HS-27A (cell line): ENCODE measurements at regions not wholly inside any gene's neighbourhood (a gene's known extent, or its start where the extent isn't known, plus 50 kb on each side); places are given as distances from the start of the nearest gene placed in this dataset.

Experiments used
- DNase-seq: peaks from one replicate; pipeline ENCODE4 v3.0.0-alpha.2; 2012; ENCODE audit warnings: low read depth, missing footprints

DNA sequence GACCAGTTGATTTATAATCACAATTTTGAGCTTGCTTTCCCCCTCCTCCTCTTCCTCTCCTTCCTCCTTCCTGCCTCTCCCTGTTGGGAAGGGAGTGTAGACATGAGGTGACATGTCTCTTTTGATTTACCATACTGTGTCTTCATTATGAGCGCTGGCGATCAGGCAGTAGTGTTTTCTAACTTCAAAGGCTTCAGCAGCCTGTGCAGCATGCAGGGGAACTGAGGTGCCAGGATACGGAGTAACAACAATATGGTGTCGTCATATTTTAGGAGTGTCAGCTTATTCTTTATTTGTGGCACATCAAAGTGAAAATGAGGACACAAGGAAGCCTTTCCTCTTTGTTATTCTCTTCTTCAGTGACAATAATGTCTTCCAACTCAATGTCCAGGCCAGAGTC, 864.2 kb downstream of the SLC4A3 start:
- no peak for DNase-seq

DNA sequence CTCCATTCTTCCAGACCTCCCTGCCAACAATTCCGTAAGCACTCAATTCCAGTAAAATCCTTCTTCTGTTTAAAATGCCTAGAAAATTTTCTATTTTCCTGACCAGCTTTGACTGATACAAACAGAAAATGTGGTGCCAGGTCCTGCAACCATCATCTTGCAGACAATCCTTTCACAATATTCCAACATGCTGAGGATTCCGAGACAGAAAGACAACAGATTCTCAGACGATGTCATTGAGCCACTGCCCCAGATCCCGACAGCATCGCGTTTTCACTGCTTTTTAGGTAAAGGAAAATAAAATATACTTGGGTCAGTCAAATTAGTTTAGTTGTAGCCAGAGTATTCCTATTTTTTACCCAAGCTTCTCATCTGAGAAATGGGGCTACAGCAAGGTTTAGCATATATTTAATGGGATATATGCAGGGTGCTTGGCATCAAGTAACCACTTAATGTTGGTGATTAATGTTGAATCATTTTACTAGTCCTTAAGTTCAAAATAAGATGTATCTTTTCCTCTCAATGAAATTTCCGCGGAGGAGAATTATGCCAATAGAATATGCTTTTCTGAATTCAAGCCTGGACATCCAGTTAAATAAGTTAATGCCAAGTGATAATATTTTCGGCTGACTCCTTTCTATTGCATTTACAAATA, 866.6 kb downstream of the SLC4A3 start:
- no peak for DNase-seq

GRCh38 chr2:220496513-220496912, 869.1 kb downstream of the SLC4A3 start:
- no peak for DNase-seq

GRCh38 chr2:220499225-220499624, 871.8 kb downstream of the SLC4A3 start:
- DNase-seq = peak; percentile 29

DNA sequence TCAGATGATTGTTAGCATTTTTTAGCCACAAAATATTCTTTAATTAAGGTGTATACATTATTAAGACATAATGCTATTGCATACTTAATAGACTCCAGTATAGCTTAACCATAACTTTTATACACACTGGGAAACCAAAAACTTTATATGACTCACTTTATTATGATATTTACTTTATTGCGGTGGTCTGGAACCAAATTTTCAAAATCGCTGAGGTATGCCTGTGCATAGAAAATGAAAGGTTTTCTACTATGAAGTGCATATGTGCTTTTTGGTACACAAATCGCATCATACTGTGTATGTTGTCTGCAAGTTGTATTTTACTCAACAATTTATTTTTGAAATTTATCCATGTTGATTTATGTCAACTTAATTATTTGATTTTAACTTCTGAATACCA, 875.1 kb downstream of the SLC4A3 start:
- no peak for DNase-seq

GRCh38 chr2:220503431-220503830, 876.0 kb downstream of the SLC4A3 start:
- DNase-seq = no peak

DNA sequence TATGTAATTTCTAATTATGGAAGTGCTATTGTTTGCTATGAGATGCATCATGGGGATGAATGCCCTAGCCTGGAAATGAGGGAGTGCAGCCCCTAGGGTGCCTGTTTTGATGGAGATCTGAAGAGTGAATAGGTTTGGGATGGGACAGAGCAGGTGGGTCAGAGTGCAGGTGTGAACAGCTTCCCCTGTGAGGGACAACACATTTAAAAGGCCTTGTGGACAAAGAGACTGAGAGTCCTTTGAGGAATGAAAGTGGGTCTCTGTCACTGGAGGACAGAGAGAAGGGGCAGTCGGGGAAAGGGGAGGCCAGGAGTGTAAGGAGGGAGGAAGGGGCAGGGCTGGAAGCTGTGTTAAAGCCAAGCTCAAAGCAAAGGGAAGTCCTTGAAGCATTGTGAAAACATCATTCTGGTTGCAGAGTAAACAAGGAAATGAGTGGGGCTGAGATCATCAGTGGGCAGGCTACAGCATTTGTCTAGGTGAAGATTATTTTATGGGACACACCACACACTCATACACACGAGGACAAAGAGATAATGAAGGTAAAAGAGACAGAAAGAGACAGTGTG, 877.6 kb downstream of the SLC4A3 start:
- DNase-seq = no peak

DNA sequence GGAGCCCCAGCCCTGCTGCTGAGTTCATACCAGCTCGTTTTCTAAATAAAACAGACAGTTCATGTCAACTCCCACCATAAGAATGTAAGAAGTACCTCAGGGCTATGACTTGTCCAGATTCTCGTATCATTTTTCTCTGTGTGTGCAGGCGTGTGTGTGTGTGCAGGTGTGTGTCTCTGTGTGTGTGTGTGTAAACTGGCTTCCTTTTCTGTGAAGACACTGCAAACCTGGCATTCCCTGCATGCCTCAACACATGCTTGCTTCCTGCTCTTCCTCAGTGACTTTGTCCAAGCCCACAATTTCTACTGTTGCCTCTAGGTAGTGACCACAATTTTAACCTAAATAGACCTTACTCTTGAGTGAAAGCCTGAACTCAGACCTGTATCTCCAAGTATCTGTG, 879.0 kb downstream of the SLC4A3 start:
- no peak for DNase-seq

DNA sequence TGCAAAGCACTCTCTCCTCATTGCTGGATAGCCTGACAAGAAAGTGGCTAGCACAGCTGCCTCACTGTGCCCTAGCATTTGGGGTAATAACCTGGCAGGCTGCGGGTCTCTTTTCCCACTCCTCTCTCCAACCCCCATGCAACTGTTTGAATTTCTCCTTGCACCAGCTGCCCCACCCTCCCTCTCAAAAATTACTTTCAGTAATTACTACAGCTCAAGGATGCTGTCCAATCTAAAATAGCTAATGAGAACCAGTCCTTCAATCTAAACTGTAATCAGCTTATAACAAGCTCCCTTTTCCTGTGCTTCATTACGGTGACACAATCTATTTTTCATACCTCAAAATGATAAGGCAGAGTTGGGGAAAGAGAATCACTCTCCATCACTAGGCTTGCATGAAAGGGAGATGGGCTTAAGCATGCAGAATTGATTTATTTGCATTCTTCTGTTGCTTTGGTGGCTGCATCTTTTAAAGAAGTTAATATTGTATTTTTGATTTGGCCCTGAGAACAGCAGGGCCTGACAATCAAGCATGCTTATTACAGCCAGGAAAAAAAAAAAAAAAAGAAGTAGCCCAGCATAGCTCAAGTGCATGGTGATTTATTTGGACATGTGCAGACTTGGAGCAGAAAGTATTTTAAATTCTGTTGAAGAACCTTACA, 881.8 kb downstream of the SLC4A3 start:
- DNase-seq = no peak

- DNase-seq = no peak
These were observed 882.5 kb downstream of the SLC4A3 start for GRCh38 chr2:220509966-220510365.

DNA sequence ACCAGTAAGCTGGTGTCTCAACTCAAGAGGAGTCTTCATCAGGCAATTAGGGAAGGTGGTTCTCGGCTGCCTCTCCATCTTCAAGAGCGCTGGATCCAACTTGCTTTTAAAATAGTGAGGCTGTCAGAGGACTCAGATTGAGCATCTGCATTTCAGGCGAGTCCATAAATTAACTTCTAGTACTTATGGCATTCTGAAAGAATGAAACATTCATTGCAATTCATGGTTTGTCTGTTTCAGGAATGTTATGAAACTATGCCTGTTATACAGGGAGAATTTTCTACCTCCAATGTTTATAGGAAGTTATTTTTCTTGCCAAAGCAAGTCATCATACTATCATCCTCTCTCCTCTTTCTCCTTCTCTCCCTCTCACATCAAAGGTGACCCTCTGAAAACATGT, 883.2 kb downstream of the SLC4A3 start:
- no peak for DNase-seq

DNA sequence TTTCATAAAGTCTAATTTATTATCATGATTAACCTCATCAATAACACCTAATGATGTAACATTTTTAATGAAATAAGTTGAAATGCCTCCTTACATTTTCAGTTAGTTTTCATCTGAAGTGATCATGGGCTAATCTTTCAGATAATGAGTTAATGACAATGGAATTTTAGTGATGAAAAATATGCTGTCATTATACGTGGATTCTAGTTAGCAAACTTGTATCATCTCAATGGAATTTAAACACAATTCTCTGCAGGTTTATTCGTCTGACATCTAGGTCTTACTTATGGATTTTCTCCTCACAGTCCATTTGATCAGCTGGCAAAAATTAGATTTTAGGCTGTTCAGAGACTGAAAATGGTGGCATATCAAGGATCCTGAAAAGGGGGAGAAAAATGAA, 885.0 kb downstream of the SLC4A3 start:
- peak; percentile 40 for DNase-seq

DNA sequence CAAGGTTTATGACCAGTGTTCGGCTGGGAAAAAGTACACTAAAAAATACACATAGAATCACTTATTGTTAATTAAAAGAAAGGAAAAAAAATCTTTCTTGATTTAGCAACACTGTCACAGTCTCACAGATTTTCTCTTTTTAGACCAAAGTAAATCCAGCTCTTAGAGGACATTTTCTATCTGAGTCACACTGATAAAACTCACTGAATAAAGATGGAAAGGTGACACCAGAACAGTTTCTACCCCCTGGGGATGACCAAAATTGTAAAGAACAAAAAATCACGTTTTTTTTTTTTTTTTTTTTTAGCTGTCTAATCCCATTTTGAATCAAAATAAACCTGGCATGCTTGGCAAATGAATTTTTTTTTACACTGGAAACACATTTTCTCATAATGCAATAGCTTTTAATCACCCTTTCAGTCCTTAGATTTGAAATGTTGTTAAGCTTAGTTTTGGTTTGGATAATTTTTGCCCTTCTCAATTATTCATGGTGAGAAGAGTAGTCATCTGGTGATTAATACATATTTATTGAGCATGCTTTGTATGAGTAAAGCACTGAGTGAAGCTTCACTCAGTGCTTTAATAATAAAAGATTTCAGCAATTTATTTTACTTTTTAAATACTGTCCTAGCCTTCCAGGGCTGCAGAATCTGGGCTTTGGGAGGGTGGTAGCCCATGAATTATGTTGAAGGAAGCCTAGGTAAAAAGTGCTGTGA, 886.3 kb downstream of the SLC4A3 start:
- no peak for DNase-seq

- DNase-seq = no peak
These were observed 894.1 kb downstream of the SLC4A3 start for GRCh38 chr2:220521551-220521950.

- DNase-seq = no peak
These were observed 900.8 kb downstream of the SLC4A3 start for GRCh38 chr2:220528180-220528675.

DNA sequence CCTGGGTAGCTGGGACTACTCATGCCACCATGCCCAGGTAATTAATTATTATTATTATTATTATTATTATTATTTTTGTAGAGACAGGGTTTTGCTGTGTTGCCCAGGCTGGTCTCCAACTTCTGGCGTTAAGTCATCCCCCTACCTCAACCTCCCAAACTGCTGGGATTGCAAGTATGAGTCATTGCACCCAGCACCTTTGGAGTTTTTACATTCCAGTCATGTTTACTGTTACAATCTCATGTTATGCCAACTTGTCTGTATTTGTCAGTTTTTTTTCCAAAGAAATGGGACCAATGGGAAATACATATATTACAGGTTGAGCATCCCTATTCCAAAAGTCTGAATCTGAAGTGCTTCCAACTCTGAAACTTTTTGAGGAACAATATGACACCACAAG, 903.8 kb downstream of the SLC4A3 start:
- DNase-seq = no peak

DNA sequence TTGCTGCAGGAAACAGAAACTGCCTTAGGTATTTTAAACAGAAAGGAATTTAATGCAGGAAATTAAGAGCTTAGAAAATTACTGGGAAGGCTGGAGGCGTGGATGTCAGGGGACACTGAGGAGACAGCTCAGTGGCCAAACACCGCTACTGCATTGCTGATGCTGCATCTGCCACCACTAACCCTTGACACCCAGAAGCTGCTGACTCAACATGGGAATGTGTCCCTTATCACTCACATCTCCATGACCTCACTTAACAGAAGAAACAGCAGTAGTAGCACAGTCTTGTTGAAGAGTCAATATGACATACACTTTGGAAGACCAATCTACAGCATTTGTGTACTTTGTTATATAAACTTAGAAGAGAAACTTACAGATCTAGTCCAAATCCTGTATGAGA, 906.1 kb downstream of the SLC4A3 start:
- DNase-seq = no peak

DNA sequence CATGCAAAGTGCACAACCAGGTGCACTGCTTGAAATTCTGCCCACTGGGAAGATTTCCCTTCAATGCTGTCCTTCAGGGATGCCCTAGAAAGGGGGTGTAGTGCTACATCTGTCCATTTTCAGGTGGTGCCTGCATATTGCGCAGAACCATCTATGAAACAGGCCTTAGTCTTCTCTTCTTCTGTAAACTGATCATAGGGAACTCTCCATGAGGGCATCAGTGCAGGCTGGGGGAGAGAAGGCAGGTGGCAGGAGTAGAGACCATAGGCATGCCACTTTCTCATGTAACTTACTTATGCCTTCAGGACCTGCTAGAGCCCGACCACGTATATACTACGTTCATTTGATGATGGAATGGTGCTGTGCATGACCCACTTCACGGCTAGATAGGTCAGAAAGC, 912.1 kb downstream of the SLC4A3 start:
- no peak for DNase-seq

- no peak for DNase-seq
These were observed 916.6 kb downstream of the SLC4A3 start for GRCh38 chr2:220544049-220544448.

- DNase-seq = no peak
These were observed 923.7 kb downstream of the SLC4A3 start for GRCh38 chr2:220550995-220551700.

- no peak for DNase-seq
These were observed 925.5 kb downstream of the SLC4A3 start for GRCh38 chr2:220552790-220553535.
